Adrenal gland (tissue), 5 donors: ENCODE measurements at regions not wholly inside any gene's neighbourhood (a gene's known extent, or its start where the extent isn't known, plus 50 kb on each side); places are given as distances from the start of the nearest gene placed in this dataset.

Experiments
- POLR2A ChIP-seq, 2 donors: fragments of 450-650 bp; IDR thresholded peaks; one replicate each; pipeline ENCODE4 v1.6.1; 2017; ENCODE audit warnings: antibody characterized with exemption in 2 of 2, mild to moderate bottlenecking in 2 of 2, moderate library complexity in 1 of 2
- TF ChIP-seq, protein P1 (sequence below), 6 experiments: fragments of 450-650 bp in 4 of 6; fragments of 200-600 bp in 2 of 6; sonication (generic) in 1 of 6; IDR thresholded peaks; 1 replicate in 5 of 6; 2 replicates in 1 of 6; pipeline versions ENCODE4 v1.5.1 to v1.8.0; 2016 to 2021; ENCODE audit warnings: antibody characterized with exemption in 6 of 6, mild to moderate bottlenecking in 2 of 6, moderate library complexity in 1 of 6
- donor health status: DM: no; HTN: no; CAD: no.

DNA sequence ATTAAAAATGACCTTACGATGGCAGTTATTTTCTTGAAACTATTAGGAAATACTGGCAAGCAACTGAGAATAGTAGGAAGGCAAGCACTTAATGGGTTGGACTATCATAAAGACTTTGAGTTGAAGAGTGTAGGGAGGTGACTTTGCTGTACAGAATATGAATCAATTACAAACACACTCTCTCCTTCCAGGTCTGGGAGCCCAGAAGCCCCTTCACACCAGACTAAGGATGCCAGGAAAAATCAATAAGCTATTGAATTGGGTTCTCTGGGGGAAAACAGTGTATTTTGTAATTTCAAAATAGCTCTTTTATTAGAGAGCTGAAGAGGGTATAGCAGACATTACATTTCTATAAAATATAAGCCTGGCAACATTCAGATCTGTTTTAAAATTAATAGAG lies 736.4 kb downstream of the NOVA1 start:
- TF ChIP-seq, protein P1, sequence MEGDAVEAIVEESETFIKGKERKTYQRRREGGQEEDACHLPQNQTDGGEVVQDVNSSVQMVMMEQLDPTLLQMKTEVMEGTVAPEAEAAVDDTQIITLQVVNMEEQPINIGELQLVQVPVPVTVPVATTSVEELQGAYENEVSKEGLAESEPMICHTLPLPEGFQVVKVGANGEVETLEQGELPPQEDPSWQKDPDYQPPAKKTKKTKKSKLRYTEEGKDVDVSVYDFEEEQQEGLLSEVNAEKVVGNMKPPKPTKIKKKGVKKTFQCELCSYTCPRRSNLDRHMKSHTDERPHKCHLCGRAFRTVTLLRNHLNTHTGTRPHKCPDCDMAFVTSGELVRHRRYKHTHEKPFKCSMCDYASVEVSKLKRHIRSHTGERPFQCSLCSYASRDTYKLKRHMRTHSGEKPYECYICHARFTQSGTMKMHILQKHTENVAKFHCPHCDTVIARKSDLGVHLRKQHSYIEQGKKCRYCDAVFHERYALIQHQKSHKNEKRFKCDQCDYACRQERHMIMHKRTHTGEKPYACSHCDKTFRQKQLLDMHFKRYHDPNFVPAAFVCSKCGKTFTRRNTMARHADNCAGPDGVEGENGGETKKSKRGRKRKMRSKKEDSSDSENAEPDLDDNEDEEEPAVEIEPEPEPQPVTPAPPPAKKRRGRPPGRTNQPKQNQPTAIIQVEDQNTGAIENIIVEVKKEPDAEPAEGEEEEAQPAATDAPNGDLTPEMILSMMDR (IDR thresholded peaks at IDR 0.05): no peak
- no peak for TF ChIP-seq POLR2A (IDR thresholded peaks at IDR 0.05)
